Anterior cingulate cortex (tissue), 58 donors: ENCODE measurements at regions not wholly inside any gene's neighbourhood (a gene's known extent, or its start where the extent isn't known, plus 50 kb on each side); places are given as distances from the start of the nearest gene placed in this dataset.
"Not testable (repeated sequence)": the region's sequence is repeated elsewhere in the genome, so short reads cannot be mapped to it uniquely, and the experiment has no call there.

Source experiments
- DNase-seq, 58 donors: peaks; one replicate each; lab custom pipeline; 2025; lab: John Stamatoyannopoulos, UW

- no peak for DNase-seq
These were observed 122.8 kb upstream of the HS3ST4 start for GRCh38 chr16:25568991-25569390.

- DNase-seq, result no peak
These were observed 125.6 kb upstream of the HS3ST4 start for GRCh38 chr16:25566183-25566582.

GRCh38 chr16:25563700-25564099, 128.1 kb upstream of the HS3ST4 start:
- no peak for DNase-seq

- not testable (repeated sequence) for DNase-seq
These were observed 130.0 kb upstream of the HS3ST4 start for GRCh38 chr16:25561723-25562122.

- not testable (repeated sequence) for DNase-seq
These were observed 134.8 kb upstream of the HS3ST4 start for GRCh38 chr16:25556968-25557312.

- DNase-seq, result not testable (repeated sequence)
These were observed 135.3 kb upstream of the HS3ST4 start for GRCh38 chr16:25556289-25556967.

GRCh38 chr16:25553711-25554436, 137.9 kb upstream of the HS3ST4 start:
- no peak for DNase-seq

GRCh38 chr16:25550647-25551046, 141.1 kb upstream of the HS3ST4 start:
- no peak for DNase-seq

GRCh38 chr16:25546791-25547190, 145.0 kb upstream of the HS3ST4 start:
- no peak for DNase-seq

- DNase-seq, result no peak
These were observed 147.5 kb upstream of the HS3ST4 start for GRCh38 chr16:25544294-25544693.

- DNase-seq, result peak in 3 of 58 donors; percentile 1 to 14 (median 3)
These were observed 149.5 kb upstream of the HS3ST4 start for GRCh38 chr16:25542306-25542705.

GRCh38 chr16:25539767-25540166, 152.0 kb upstream of the HS3ST4 start:
- not testable (repeated sequence) for DNase-seq

- DNase-seq, result no peak
These were observed 168.6 kb upstream of the HS3ST4 start for GRCh38 chr16:25523183-25523582.

- DNase-seq, result no peak
These were observed 179.7 kb upstream of the HS3ST4 start for GRCh38 chr16:25512041-25512440.

GRCh38 chr16:25509456-25509855, 182.3 kb upstream of the HS3ST4 start:
- DNase-seq, result no peak

GRCh38 chr16:25501530-25502255, 190.1 kb upstream of the HS3ST4 start:
- peak in 1 of 58 donors; percentile 0 for DNase-seq

GRCh38 chr16:25494292-25494691, 197.5 kb upstream of the HS3ST4 start:
- DNase-seq, result no peak

GRCh38 chr16:25493136-25493811, 198.5 kb upstream of the HS3ST4 start:
- DNase-seq, result no peak

- DNase-seq, result no peak
These were observed 203.3 kb upstream of the HS3ST4 start for GRCh38 chr16:25488435-25488834.

- DNase-seq, result no peak
These were observed 203.9 kb upstream of the HS3ST4 start for GRCh38 chr16:25487888-25488287.

GRCh38 chr16:25481636-25482035, 210.1 kb upstream of the HS3ST4 start:
- DNase-seq, result no peak
